ENCODE measurements at regions not wholly inside any gene's neighbourhood (a gene's known extent, or its start where the extent isn't known, plus 50 kb on each side); places are given as distances from the start of the nearest gene placed in this dataset.

- Histone ChIP-seq H3F3A (replicated peaks; ENCODE audit: insufficient read depth) (no peaks in the 10 kb centered on the region), H3K27me3 (ENCODE audit: insufficient read depth) (no peaks in the 10 kb centered on the region), H3K9me2 (0 out of 2 replicates have a peak, but pooled peaks cover 3% of the 10 kb centered on the region), H3K4me3 (ENCODE audit: low read depth in 2 of 2, low read length in 1 of 2) (no peak overlapping the region), H3K4me1 (ENCODE audit: control insufficient read depth in 1 of 2, insufficient read depth in 2 of 2, low read depth in 1 of 2, low read length in 1 of 2) (no peaks in the 10 kb centered on the region), H3K9ac (no peak overlapping the region), H3K9me3 (no peaks in the 10 kb centered on the region), H3K27ac (ENCODE audit: low read depth in 2 of 2, low read length in 1 of 2) (no peak overlapping the region), H3K36me3 (replicated peaks in 1 of 2; ENCODE audit: control insufficient read depth in 1 of 2, insufficient read depth in 2 of 2, low read length in 1 of 2) (no peaks in the 10 kb centered on the region), H3K79me2 (ENCODE audit: insufficient read depth) (no peaks in the 10 kb centered on the region), H4K20me1 (ENCODE audit: insufficient read depth) (no peaks in the 10 kb centered on the region), H3K4me2 (no peak overlapping the region), H2AFZ (ENCODE audit: low read depth) (no peak overlapping the region)
- POLR2A ChIA-PET, result no interaction called here
- no peak for DNase-seq
- WGBS (ENCODE audit: low lambda C conversion rate), result 58% methylated on average over 3 of the region's 3 CpGs
- CTCF ChIA-PET, result no interaction called here
- TF ChIP-seq TEAD4 (IDR thresholded peaks at IDR 0.05; ENCODE audit: borderline replicate concordance, insufficient read depth) (no peak), RCOR1 (IDR thresholded peaks at IDR 0.05; ENCODE audit: low read length) (no peak), CTCF (IDR thresholded peaks at IDR 0.05) (no peak), USF2 (IDR thresholded peaks at IDR 0.05; ENCODE audit: borderline replicate concordance, low read depth, low read length) (no peak), PBX3 (IDR thresholded peaks at IDR 0.05) (no peak)
Measured at GRCh38 chr3:180351601-180352000, 250.4 kb upstream of the TTC14 start.

GRCh38 chr3:180352261-180352660, 249.7 kb upstream of the TTC14 start:
- no peak overlapping the region for H3K27ac ChIP-seq (ENCODE audit: low read depth in 2 of 2, low read length in 1 of 2)

More at GRCh38 chr3:180352261-180352660, 249.7 kb upstream of the TTC14 start:
- Histone ChIP-seq H3K27me3 (ENCODE audit: insufficient read depth) (no peaks in the 10 kb centered on the region), H3K36me3 (replicated peaks in 1 of 2; ENCODE audit: control insufficient read depth in 1 of 2, insufficient read depth in 2 of 2, low read length in 1 of 2) (no peaks in the 10 kb centered on the region), H3K4me2 (no peak overlapping the region), H3K9ac (no peak overlapping the region), H3K79me2 (ENCODE audit: insufficient read depth) (no peaks in the 10 kb centered on the region), H3K9me3 (no peaks in the 10 kb centered on the region), H2AFZ (ENCODE audit: low read depth) (no peak overlapping the region), H4K20me1 (ENCODE audit: insufficient read depth) (no peaks in the 10 kb centered on the region), H3K4me3 (ENCODE audit: low read depth in 2 of 2, low read length in 1 of 2) (no peak overlapping the region), H3K9me2 (0 out of 2 replicates have a peak, but pooled peaks cover 3% of the 10 kb centered on the region), H3F3A (replicated peaks; ENCODE audit: insufficient read depth) (no peaks in the 10 kb centered on the region), H3K4me1 (ENCODE audit: control insufficient read depth in 1 of 2, insufficient read depth in 2 of 2, low read depth in 1 of 2, low read length in 1 of 2) (no peaks in the 10 kb centered on the region)
- 68% methylated on average over 1 of the region's 1 CpG for WGBS (ENCODE audit: low lambda C conversion rate)
- DNase-seq, result no peak
- POLR2A ChIA-PET, result no interaction called here
- CTCF ChIA-PET, result no interaction called here
- no peak for TF ChIP-seq NFIC (IDR thresholded peaks at IDR 0.05; ENCODE audit: borderline replicate concordance)
- no peak for TF ChIP-seq MXI1 (IDR thresholded peaks at IDR 0.05; ENCODE audit: low read depth, low read length)
- TF ChIP-seq CHD2 (IDR thresholded peaks at IDR 0.05; ENCODE audit: low read length, partially characterized antibody), result no peak
- TF ChIP-seq RCOR1 (IDR thresholded peaks at IDR 0.05; ENCODE audit: low read length), result no peak
- no peak for TF ChIP-seq POLR2AphosphoS5 (IDR thresholded peaks at IDR 0.05; ENCODE audit: low read depth, low read length)
- no peak for TF ChIP-seq RAD21 (IDR thresholded peaks at IDR 0.05; ENCODE audit: low read length)
- TF ChIP-seq EP300 (IDR thresholded peaks at IDR 0.05; ENCODE audit: borderline replicate concordance in 1 of 2, low read depth in 1 of 2, low read length in 1 of 2), result no peak
- TF ChIP-seq ZBTB33 (IDR thresholded peaks at IDR 0.05; ENCODE audit: borderline replicate concordance, low read depth), result no peak
- no peak for TF ChIP-seq NRF1 (IDR thresholded peaks at IDR 0.05; ENCODE audit: low read depth, low read length)
- no peak for TF ChIP-seq TAF1 (IDR thresholded peaks at IDR 0.05; ENCODE audit: borderline replicate concordance, low read depth, low read length)
- TF ChIP-seq FOXM1 (IDR thresholded peaks at IDR 0.05; ENCODE audit: low read depth), result no peak
- no peak for TF ChIP-seq FOXJ3 (CRISPR knock-in tag; IDR thresholded peaks at IDR 0.05)
- TF ChIP-seq RFX5 (IDR thresholded peaks at IDR 0.05; ENCODE audit: low read length), result no peak
- TF ChIP-seq RXRA (IDR thresholded peaks at IDR 0.05; ENCODE audit: borderline replicate concordance, low read depth), result no peak
- no peak for TF ChIP-seq JUND (IDR thresholded peaks at IDR 0.05)

Measured in SK-N-SH (cell line).